Endothelial cell of umbilical vein (primary cell): ENCODE measurements at regions not wholly inside any gene's neighbourhood (a gene's known extent, or its start where the extent isn't known, plus 50 kb on each side); places are given as distances from the start of the nearest gene placed in this dataset.

Experiments
- CTCF ChIP-seq, 2 donors: IDR thresholded peaks; 1 replicate in 1 of 2; 2 replicates in 1 of 2; pipeline ENCODE4 v1.5.1; 2011; ENCODE audit warnings: low read length in 2 of 2, mild to moderate bottlenecking in 2 of 2, moderate library complexity in 2 of 2, control low read depth in 1 of 2, inconsistent platforms in 1 of 2, low read depth in 1 of 2; ENCODE audit not compliant: insufficient read depth in 1 of 2; ENCODE audit errors: extremely low read depth in 1 of 2
- EZH2 ChIP-seq: IDR thresholded peaks from 2 replicates; pipeline ENCODE4 v1.6.1; 2012; ENCODE audit warnings: borderline replicate concordance, low read depth, mild to moderate bottlenecking, moderate library complexity, low read length, inconsistent platforms; ENCODE audit not compliant: severe bottlenecking
- FOS ChIP-seq: IDR thresholded peaks from 2 replicates; pipeline ENCODE4 v1.6.1; 2011; ENCODE audit warnings: mild to moderate bottlenecking, low read length, moderate library complexity, borderline replicate concordance; ENCODE audit not compliant: insufficient read depth
- GATA2 ChIP-seq: IDR thresholded peaks from 2 replicates; pipeline ENCODE4 v1.7.0; 2011; ENCODE audit warnings: low read depth, mild to moderate bottlenecking, moderate library complexity, mixed read lengths, low read length; ENCODE audit not compliant: insufficient read length, insufficient read depth
- MAX ChIP-seq: IDR thresholded peaks from 2 replicates; pipeline ENCODE4 v1.6.1; 2011; ENCODE audit not compliant: insufficient read depth, insufficient read length
- MYC ChIP-seq: IDR thresholded peaks from one replicate; pipeline ENCODE4 v1.6.1; 2011; ENCODE audit warnings: mild to moderate bottlenecking, low read depth, low read length
- POLR2A ChIP-seq: IDR thresholded peaks from 2 replicates; pipeline ENCODE4 v1.6.1; 2012; ENCODE audit warnings: low read depth, mild to moderate bottlenecking, control low read depth, low read length
- POLR2AphosphoS5 ChIP-seq: IDR thresholded peaks from 2 replicates; pipeline ENCODE4 v1.6.1; 2012; ENCODE audit warnings: low read depth, mild to moderate bottlenecking, control low read depth, low read length, moderate library complexity; ENCODE audit not compliant: insufficient read depth

DNA sequence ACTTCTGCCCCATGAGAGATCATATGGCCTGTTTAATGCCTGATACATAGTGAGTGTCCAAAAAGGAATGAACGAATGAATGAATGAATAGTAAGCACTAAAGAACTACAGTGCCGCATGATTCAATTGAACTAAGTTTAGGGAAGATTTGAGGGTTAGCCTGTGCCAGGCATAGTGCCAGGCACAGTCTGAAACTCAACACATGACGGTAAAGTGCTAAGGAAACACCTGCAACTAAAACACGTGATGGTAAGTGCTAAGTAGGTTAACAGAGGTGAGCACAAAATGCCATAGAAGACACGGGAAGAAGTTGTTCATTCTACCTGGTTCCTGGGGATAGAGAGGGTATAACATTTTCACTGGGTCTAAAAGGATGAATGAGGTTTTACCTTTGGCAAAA lies 93.5 kb upstream of the DBX1 start:
- TF ChIP-seq CTCF (IDR thresholded peaks at IDR 0.05; ENCODE audit: extremely low read depth in 1 of 2, insufficient read depth in 1 of 2, low read depth in 1 of 2, low read length in 2 of 2), result no peak
- no peak for TF ChIP-seq POLR2AphosphoS5
- no peak for TF ChIP-seq POLR2A
- no peak for TF ChIP-seq EZH2
- no peak for TF ChIP-seq GATA2
- TF ChIP-seq MYC, result no peak
- TF ChIP-seq MAX, result no peak
- TF ChIP-seq FOS, result no peak
